ENCODE measurements at regions not wholly inside any gene's neighbourhood (a gene's known extent, or its start where the extent isn't known, plus 50 kb on each side); places are given as distances from the start of the nearest gene placed in this dataset.

DNA sequence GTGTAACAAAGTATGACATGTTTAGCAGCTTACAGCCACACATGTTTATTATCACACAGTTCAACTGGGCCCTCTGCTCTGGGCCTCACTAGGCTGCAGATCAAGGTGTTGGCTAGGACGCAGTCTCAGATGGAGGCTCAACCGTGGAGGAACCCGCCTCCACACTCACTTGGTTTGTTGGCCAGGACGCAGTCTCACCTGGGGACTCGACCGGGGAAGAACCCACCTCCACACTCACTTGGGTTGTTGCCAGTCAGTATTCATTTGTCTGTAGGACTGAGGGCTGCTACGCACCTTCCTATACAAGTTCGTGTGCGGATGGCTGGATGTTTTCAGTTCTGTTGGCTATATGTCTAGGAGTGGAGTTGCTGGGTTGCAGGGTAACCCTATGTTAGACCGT is 240.7 kb upstream of the CIBAR2 start:
- TF ChIP-seq CTCF (conservative IDR thresholded peaks at IDR 0.05; ENCODE audit: low read length), result no peak
- no peak for TF ChIP-seq EZH2phosphoT487 (IDR thresholded peaks at IDR 0.05; ENCODE audit: borderline replicate concordance)

Data from Loucy (cell line).